K562 (cell line): ENCODE measurements at regions not wholly inside any gene's neighbourhood (a gene's known extent, or its start where the extent isn't known, plus 50 kb on each side); places are given as distances from the start of the nearest gene placed in this dataset.

Experiments used
- ATF6 ChIP-seq: sonication (generic); formaldehyde crosslinking; IDR thresholded peaks from 2 replicates; pipeline ENCODE4 v1.4.0; 2020; ENCODE audit warnings: mild to moderate bottlenecking, missing genetic modification reagents
- CTCF ChIP-seq, 3 experiments: IDR thresholded peaks in 2 of 3; conservative IDR thresholded peaks in 1 of 3; 2 replicates each; pipeline ENCODE4 v1.5.1; 2011 to 2012; ENCODE audit warnings: low read length in 3 of 3, mild to moderate bottlenecking in 3 of 3, control low read depth in 2 of 3, improper control_type of control experiment in 1 of 3, inconsistent platforms in 1 of 3, low read depth in 1 of 3, mixed read lengths in 1 of 3, moderate library complexity in 1 of 3; ENCODE audit not compliant: insufficient read depth in 2 of 3
- DIDO1 ChIP-seq: fragments of 450-650 bp; IDR thresholded peaks from 2 replicates; pipeline ENCODE4 v1.6.1; 2016; ENCODE audit warnings: low read depth, missing biosample characterization, missing genetic modification characterization
- GABPA ChIP-seq: fragments of 200-800 bp; sonication (Bioruptor generic); conservative IDR thresholded peaks from 2 replicates; pipeline ENCODE4 v1.6.1; 2016; ENCODE audit warnings: low read depth, missing genetic modification characterization, missing compliant biosample characterization
- HBP1 ChIP-seq: fragments of 450-650 bp; formaldehyde crosslinking; IDR thresholded peaks from 2 replicates; pipeline ENCODE4 v1.4.0; 2022; ENCODE audit warnings: missing genetic modification characterization
- POLR2AphosphoS5 ChIP-seq: IDR thresholded peaks from 2 replicates; pipeline ENCODE4 v1.6.1; 2011; ENCODE audit warnings: mild to moderate bottlenecking, low read depth, low read length, moderate library complexity; ENCODE audit not compliant: control insufficient read depth, insufficient read depth
- RBM39 ChIP-seq: fragments of 200-400 bp; formaldehyde crosslinking; optimal IDR thresholded peaks from 2 replicates; pipeline ENCODE3; 2018; ENCODE audit warnings: low read depth, low read length
- RFX5 ChIP-seq: IDR thresholded peaks from 2 replicates; pipeline ENCODE4 v1.6.1; 2011; ENCODE audit warnings: low read depth, mild to moderate bottlenecking, improper control_type of control experiment, low read length
- SAP30 ChIP-seq: fragments of 200-600 bp; sonication (generic); IDR thresholded peaks from 2 replicates; pipeline ENCODE4 v1.6.1; 2012; ENCODE audit warnings: borderline replicate concordance, low read depth, mild to moderate bottlenecking, moderate library complexity, low read length, control low read depth, inconsistent platforms; ENCODE audit not compliant: insufficient read depth, poor library complexity, severe bottlenecking
- SMC3 ChIP-seq: conservative IDR thresholded peaks from 2 replicates; pipeline ENCODE4 v1.6.1; 2011; ENCODE audit warnings: low read depth, low read length, improper control_type of control experiment; ENCODE audit not compliant: insufficient read depth
- XRCC4 ChIP-seq: IDR thresholded peaks from one replicate; pipeline ENCODE4 v1.6.1; 2011; ENCODE audit not compliant: insufficient read depth, insufficient read length; ENCODE audit errors: extremely low read depth
- ZBTB11 ChIP-seq, 3 experiments: fragments of 200-800 bp in 1 of 3; fragments of 250-450 bp in 1 of 3; fragments of 450-650 bp in 1 of 3; sonication (Bioruptor Pico) in 1 of 3; sonication (Bioruptor generic) in 1 of 3; formaldehyde crosslinking in 1 of 3; IDR thresholded peaks; 2 replicates each; pipeline versions ENCODE4 v1.6.1 to v1.8.0; 2016 to 2022; ENCODE audit warnings: mild to moderate bottlenecking in 2 of 3, missing genetic modification characterization in 2 of 3, missing compliant biosample characterization in 1 of 3, moderate library complexity in 1 of 3
- ZNF511 ChIP-seq: sonication (generic); formaldehyde crosslinking; IDR thresholded peaks from 2 replicates; pipeline ENCODE4 v1.8.0; 2022; ENCODE audit warnings: mild to moderate bottlenecking, missing genetic modification reagents
- ZNF76 ChIP-seq: fragments of 250-450 bp; sonication (Bioruptor Pico); IDR thresholded peaks from 2 replicates; pipeline ENCODE4 v1.4.0; 2020; ENCODE audit warnings: mild to moderate bottlenecking, moderate library complexity, borderline replicate concordance

GRCh38 chr5:12292610-12293204 lies 388.5 kb upstream of the CTNND2 start:
- TF ChIP-seq ATF6 (CRISPR knock-in tag) (no peak), HBP1 (CRISPR knock-in tag) (no peak), SMC3 (no peak), CTCF (IDR thresholded peaks at IDR 0.05 in 2 of 3, conservative IDR thresholded peaks at IDR 0.05 in 1 of 3; ENCODE audit: insufficient read depth in 2 of 3, low read depth in 1 of 3, low read length in 3 of 3) (peak in 2 of 3 experiments; percentile 38 to 43; a peak in 3 of 6 replicates), DIDO1 (tag) (no peak), RBM39 (no peak), RFX5 (no peak), GABPA (no peak), ZBTB11 (CRISPR knock-in tag; IDR thresholded peaks at IDR 0.05) (no peak), SAP30 (no peak), ZNF76 (CRISPR knock-in tag) (no peak), ZNF511 (CRISPR knock-in tag) (no peak), POLR2AphosphoS5 (no peak), XRCC4 (no peak)
